ENCODE measurements at regions not wholly inside any gene's neighbourhood (a gene's known extent, or its start where the extent isn't known, plus 50 kb on each side); places are given as distances from the start of the nearest gene placed in this dataset.

DNA sequence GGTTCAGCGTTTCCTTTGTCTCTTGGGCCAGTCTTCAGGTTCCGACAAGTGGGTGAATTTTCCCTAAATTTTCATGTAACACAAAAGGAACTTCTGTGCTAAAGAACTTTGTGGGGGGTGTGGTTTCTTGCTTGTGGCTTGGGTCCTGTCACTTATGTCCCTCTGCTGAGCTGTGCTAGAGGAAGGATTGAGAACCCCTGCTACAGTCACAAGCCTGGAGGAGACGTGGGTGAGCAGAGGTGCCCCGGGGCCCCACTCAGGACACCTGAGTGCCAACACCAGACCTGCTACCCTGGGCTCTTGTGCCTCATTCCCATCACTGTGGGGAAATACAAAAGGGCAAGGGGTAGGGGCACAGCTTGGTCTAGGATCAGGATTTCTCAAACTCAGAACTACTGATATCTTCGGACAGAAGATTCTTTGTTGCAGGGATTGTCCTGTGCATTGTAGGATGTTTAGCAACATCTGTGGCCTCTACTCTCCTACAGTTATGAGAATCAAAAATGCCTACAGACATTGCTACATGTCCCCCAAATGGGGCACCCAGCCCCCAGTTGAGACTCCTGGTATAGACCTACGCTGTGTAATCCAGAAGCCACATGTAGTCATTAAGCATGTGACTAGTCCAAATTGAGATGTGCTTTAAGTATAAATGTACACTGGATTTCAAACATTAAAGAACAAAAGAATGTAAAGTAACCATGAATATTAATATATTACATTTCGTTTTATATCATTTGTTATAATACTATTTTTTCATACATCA lies 128.7 kb downstream of the LY86 start:
- Histone ChIP-seq H3K27ac (no peak overlapping the region), H3K36me3 (no peaks in the 10 kb centered on the region), H3K9me3 (replicated peaks) (no peaks in the 10 kb centered on the region), H3K4me3 (no peak overlapping the region), H3K27me3 (replicated peaks) (no peaks in the 10 kb centered on the region), H3K4me1 (replicated peaks) (peaks cover 17% of the 10 kb centered on the region)
- DNase-seq (ENCODE audit: low read depth in 1 of 2, low spot score in 2 of 2): no peak

DNA sequence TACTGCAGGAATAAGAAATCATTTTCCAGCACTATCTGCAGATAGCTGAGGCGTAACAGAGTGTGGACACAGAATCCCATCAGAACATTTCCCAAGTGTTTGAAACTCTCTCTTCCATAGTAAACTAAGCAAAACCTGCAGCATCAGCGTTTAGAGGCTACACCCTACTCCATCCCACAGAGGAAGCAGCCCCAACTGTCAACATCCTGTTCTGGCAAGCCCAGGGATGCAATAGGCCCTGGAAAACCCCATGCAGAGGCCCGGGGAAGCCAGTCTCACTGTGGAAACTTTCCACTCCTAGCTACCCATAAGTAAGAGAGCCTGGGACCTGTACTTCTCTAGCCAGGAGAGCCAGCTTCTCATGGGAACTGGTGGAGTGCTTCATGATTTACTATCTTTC lies 129.4 kb downstream of the LY86 start:
- Histone ChIP-seq H3K9me3 (replicated peaks) (no peaks in the 10 kb centered on the region), H3K4me1 (replicated peaks) (peaks cover 9% of the 10 kb centered on the region), H3K4me3 (no peak overlapping the region), H3K27me3 (replicated peaks) (no peaks in the 10 kb centered on the region), H3K36me3 (no peaks in the 10 kb centered on the region), H3K27ac (no peak overlapping the region)
- no peak for DNase-seq (ENCODE audit: low read depth in 1 of 2, low spot score in 2 of 2)

DNA sequence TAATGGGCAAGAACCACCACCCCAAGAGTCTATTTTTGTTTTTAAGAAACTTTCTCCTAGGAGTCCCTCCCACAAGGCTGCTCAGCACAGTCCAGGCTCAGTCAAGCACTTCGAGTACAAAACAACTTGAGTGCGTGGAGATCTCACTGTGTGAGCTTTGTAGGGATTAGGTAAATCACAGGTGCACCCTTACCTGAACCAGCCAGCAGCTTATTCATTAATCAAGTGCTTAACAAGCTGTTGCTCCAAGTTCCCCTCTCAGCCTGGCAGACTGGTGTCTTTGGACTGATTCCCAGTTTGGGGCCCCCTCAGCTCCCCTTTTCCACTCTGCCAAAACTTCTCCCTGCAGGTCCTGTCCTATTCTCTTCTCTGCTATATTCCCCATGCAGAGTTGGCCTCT lies 133.1 kb downstream of the LY86 start:
- peaks cover 8% of the 10 kb centered on the region for H3K4me1 ChIP-seq (replicated peaks)
- DNase-seq (ENCODE audit: low read depth in 1 of 2, low spot score in 2 of 2): no peak
- H3K27me3 ChIP-seq (replicated peaks): no peaks in the 10 kb centered on the region
- H3K4me3 ChIP-seq: no peak overlapping the region
- H3K36me3 ChIP-seq: no peaks in the 10 kb centered on the region
- no peak overlapping the region for H3K27ac ChIP-seq
- no peaks in the 10 kb centered on the region for H3K9me3 ChIP-seq (replicated peaks)

DNA sequence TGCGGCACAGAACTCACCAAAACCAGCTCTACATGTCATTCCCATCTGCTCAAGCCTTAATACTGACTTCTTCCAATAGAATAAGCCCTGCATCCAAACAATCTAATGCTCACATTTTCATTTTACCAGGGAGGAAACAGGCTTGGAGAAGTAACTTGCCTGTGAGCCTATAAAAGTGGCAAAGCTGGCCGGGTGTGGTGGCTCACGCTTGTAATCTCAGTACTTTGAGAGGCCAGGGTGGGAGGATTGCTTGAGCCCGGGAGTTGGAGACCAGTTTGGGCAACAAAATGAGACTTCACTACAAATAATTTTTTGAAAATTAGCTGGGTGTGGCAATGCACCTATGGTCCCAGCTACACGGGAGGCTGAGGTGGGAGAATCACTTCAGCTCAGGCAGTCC lies 133.7 kb downstream of the LY86 start:
- Histone ChIP-seq H3K27ac (no peak overlapping the region), H3K4me1 (replicated peaks) (peaks cover 8% of the 10 kb centered on the region), H3K27me3 (replicated peaks) (no peaks in the 10 kb centered on the region), H3K9me3 (replicated peaks) (no peaks in the 10 kb centered on the region), H3K36me3 (no peaks in the 10 kb centered on the region), H3K4me3 (no peak overlapping the region)
- DNase-seq (ENCODE audit: low read depth in 1 of 2, low spot score in 2 of 2): no peak

DNA sequence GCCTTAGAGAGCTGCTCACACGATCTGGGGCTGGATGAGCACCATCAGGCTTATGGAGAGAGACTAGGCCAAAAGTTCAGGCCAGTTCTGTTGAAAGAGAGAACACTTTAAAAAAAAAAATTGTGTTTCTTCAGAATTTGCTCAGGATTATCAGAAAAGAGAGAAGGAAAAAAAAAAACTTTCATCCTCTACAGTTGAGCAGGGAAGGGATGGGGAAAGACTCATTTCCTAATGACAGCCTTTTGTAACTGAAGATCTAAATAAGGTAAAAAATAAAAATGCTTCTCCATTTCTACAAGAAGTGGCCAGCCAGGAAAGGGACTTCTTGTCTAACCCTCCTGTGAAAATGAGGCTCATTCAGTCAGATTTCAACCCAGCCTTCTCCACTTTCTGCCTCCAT lies 134.8 kb downstream of the LY86 start:
- H3K4me3 ChIP-seq: no peak overlapping the region
- no peaks in the 10 kb centered on the region for H3K36me3 ChIP-seq
- no peaks in the 10 kb centered on the region for H3K9me3 ChIP-seq (replicated peaks)
- no peak for DNase-seq (ENCODE audit: low read depth in 1 of 2, low spot score in 2 of 2)
- H3K27ac ChIP-seq: no peak overlapping the region
- H3K4me1 ChIP-seq (replicated peaks): peaks cover 8% of the 10 kb centered on the region
- H3K27me3 ChIP-seq (replicated peaks): no peaks in the 10 kb centered on the region

DNA sequence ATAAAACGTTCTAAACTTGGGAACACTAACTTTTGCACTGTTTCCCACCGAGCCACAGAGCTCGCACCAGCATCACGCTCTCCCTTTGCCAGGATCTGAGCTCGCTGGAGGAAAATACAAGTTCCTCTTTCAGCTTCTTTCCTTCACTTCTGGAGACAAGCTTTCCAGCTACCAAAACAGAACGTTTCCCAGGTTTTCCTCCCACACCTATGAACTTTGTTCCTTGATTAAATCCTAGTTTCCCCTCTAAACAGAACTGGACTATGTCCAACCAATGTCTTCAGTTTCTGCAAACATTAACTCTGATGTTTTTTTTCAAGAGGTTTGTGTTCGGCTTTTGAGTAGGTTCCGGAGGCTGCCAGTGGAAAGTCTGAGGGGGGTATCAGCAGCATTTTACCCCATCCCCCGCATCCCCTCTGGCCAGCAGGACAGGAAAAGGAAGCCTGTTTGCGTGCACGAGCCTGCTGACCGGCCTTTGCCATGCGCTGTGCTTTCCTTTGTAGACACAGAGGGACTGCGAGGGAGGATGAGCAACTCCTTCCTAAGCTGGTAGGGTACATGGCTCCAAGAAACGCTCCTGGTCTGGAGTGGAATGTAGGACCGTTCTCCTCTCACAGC lies 135.5 kb downstream of the LY86 start:
- no peaks in the 10 kb centered on the region for H3K36me3 ChIP-seq
- H3K4me1 ChIP-seq (replicated peaks): peaks cover 8% of the 10 kb centered on the region
- no peaks in the 10 kb centered on the region for H3K27me3 ChIP-seq (replicated peaks)
- DNase-seq (ENCODE audit: low read depth in 1 of 2, low spot score in 2 of 2): no peak
- no peaks in the 10 kb centered on the region for H3K9me3 ChIP-seq (replicated peaks)
- H3K27ac ChIP-seq: no peak overlapping the region
- H3K4me3 ChIP-seq: no peak overlapping the region

DNA sequence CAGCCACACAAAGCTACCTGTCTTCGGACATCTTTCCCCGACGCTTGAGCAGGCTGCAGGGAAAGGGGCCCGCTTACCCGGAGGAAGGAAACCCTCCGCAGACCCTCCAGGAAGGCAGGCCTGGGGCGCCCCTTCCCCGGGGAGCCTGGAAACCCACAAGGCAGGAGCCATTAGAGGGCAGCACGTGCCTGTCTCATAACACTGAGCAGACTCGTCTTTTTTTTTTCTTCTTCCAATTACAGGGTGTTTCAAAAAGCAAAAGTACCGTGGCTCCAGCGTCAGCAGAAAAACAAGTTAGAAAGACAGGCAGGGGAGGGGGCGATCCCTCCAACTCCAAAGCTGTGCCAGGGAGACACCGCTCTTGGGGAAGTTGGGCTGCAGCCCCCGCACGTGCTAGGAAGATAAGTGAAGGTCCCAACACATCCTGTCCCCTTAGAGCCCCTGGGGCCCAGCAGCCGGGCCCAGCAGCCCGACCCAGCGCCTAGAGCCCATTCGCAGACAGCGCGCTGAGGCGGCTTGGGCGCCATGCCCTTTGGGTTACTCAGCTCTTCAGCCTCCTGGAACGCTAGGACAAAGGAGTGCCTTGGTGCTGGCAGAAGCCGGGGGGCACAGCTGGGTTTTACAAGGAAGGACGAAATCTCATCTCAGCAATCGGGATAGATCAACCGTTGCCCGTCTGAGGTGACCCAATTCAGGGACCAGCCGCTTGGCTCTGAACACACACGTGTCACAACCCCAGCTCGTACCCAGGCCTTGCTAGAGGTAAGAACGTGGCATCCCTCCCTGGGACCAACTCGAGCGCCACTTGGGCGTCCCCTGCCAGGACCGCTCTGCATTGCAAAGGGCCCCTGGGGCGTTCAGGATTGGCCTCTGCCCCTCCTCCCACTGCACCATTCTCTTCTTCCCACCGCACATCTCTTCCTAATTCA lies 136.3 kb downstream of the LY86 start:
- Histone ChIP-seq H3K9me3 (replicated peaks) (no peaks in the 10 kb centered on the region), H3K27ac (no peak overlapping the region), H3K36me3 (no peaks in the 10 kb centered on the region), H3K4me3 (no peak overlapping the region), H3K27me3 (replicated peaks) (no peaks in the 10 kb centered on the region), H3K4me1 (replicated peaks) (peaks cover 8% of the 10 kb centered on the region)
- peak in 1 of 2 experiments; percentile 43 for DNase-seq (ENCODE audit: low read depth in 1 of 2, low spot score in 2 of 2)

DNA sequence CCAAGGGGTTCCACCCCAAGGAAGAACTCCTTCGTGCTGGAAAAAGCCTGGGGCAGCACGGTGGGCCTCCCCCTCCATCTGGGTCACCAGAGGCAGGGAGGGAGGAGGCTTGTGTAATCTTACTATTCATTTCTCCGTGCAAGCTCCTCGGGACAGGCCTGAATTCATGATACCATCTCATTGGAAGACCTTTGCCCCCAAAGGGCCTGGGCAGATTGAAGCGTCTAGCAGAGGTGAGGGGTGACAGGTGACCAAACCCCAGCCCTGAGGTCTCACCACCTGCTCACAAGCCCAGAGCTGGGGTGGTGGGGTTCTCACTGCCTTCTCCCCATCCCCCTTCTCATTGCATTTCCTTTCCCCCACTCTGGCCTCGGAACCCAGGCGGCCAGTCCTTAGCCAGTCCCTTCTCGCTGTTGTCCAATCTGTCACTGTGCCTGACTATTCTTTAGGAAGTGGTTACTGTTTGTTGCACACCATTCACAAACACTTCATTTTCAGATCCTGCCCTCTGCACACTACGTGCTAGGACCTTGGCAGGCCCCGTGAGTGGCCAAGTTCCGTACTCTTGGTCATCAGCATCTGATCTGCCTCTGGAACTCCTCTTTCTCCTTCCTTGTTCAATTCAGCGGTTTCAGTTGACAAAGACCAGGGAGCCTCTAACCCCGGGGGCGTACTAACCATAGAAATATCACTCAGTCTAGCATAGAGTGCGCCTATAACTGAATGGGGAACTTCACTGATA lies 137.1 kb downstream of the LY86 start:
- Histone ChIP-seq H3K27ac (no peak overlapping the region), H3K4me3 (no peak overlapping the region), H3K27me3 (replicated peaks) (no peaks in the 10 kb centered on the region), H3K4me1 (replicated peaks) (peaks cover 8% of the 10 kb centered on the region), H3K36me3 (no peaks in the 10 kb centered on the region), H3K9me3 (replicated peaks) (no peaks in the 10 kb centered on the region)
- DNase-seq (ENCODE audit: low read depth in 1 of 2, low spot score in 2 of 2): no peak

DNA sequence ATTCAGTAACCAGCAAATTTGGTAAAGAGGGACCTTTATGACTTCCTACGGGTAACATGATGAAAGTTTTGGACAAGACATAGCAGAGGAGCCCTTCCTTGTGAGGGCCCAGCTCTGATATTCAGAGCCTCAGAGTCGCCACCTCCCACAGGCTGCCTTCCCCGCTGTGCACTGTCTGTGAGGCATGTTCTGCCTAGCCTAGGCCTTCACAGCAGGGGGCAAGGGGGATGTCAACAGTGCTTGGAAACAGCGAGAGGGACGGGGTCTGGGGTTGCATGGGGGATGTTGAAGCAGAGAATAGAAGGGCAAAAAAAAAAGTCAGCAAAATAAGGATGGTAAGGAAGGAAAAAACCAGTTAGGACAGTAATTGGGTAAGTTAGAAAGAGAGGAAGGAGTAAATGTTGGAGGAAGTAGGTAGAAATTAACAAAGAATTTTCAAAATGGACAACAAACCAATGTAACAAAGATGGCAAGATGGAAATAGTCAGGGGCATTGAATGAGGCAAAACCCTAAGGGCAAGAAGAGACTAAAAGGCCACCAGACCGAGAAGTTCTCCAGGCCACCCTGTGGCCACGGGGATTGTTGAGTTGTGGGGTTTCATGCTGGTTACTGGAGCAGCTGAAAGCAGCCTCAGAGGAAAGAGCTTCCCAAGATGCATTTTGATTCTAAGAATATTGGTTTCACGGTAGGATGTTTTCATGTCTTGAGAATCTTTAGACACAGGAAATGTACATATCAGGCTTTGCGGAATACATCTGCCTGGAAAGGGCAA lies 139.8 kb downstream of the LY86 start:
- no peak for DNase-seq (ENCODE audit: low read depth in 1 of 2, low spot score in 2 of 2)

DNA sequence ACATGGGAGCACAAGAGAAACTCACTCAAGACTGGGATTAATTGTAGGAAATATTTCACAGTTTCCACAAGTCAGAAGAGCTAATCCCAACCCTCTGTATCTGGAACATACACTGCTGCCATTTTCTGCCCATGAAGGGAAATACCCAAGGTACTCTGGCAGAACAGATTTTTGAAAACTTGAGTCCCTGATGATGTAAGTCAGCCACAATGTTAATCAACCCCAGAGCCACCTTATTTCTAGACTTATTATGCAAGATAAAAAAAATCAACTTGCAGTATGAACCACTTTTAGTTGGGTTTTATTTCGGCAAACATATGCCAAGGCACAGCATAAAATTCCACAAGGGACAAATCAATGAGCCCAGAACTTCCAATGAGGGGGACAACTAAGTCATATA lies 141.5 kb downstream of the LY86 start:
- H3K27ac ChIP-seq: no peak overlapping the region
- H3K4me1 ChIP-seq (replicated peaks): no peaks in the 10 kb centered on the region; the same call in 1 of the 2 replicates
- no peaks in the 10 kb centered on the region for H3K36me3 ChIP-seq
- no peaks in the 10 kb centered on the region for H3K27me3 ChIP-seq (replicated peaks)
- no peaks in the 10 kb centered on the region for H3K9me3 ChIP-seq (replicated peaks)
- DNase-seq (ENCODE audit: low read depth in 1 of 2, low spot score in 2 of 2): no peak
- no peak overlapping the region for H3K4me3 ChIP-seq

More for the DNA sequence above, 139.8 kb downstream of the LY86 start:
- Histone ChIP-seq H3K27ac (no peak overlapping the region), H3K36me3 (no peaks in the 10 kb centered on the region), H3K4me1 (replicated peaks) (peaks cover 8% of the 10 kb centered on the region), H3K9me3 (replicated peaks) (no peaks in the 10 kb centered on the region), H3K4me3 (no peak overlapping the region), H3K27me3 (replicated peaks) (no peaks in the 10 kb centered on the region)

DNA sequence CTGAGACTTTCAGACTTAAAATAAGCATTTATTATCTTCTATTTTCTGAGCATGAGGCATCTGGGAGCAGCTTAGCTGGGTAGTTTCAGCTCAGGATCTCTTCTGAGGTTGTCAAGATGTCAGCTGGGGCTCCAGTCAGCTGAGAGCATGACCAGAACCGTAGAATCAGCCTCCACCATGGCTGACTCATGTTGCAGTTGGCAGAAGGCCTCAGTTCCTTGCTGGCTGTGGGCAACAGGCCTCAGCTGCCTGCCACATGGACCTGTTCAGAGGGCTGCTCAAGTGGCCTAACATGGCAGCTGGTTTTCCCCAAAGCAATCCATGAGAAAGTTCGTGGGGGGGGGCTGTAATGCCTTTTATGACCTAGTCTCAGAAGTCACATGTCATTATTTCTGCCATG lies 142.3 kb downstream of the LY86 start:
- Histone ChIP-seq H3K27me3 (replicated peaks) (no peaks in the 10 kb centered on the region), H3K27ac (no peak overlapping the region), H3K9me3 (replicated peaks) (no peaks in the 10 kb centered on the region), H3K4me3 (no peak overlapping the region), H3K36me3 (no peaks in the 10 kb centered on the region), H3K4me1 (replicated peaks) (no peaks in the 10 kb centered on the region)
- no peak for DNase-seq (ENCODE audit: low read depth in 1 of 2, low spot score in 2 of 2)

DNA sequence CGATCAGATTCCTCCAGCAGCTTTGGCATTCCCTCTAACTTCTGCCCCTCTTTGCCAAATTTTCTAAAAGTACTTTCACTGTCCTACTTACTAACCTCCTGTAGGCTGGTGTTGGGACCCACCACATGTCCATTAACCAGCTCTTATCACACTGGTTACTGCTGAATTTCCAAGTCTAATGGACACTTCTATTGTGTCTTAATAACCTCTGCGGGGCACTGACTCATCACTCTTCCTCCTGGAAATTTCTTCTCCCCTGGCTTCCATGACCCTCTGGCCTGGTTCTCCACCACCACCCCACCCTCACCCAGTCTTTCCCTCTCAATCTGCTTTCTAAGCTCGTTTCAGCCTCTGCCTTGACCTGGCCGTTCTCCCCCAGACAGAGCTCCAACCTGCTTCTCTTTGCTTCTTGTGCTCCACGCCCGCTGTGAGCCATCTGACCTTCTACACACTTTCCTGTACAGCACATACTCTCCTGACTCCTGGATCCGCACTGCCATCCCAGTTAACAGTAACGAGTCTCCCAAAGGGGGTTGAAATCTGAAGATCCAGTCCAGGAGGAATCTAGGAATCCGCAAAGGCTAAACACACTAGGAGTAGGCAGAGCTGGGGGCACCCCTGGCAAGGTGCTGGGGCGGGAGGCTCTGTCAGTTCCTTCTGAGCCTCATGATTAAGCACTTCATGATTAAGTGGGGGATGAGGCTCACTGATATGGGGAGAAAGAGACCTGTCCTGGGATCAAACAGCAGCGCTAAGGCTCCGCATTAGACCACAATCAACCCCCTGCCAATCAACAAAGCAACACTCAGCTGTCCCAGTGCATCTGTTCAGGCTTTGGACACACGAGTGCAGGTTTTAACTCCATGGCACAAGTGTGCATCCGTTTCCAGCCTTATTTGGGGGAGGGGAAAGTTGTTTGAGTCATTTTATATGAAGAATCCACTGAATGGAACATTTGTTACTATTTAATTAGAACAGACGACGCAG lies 146.3 kb downstream of the LY86 start:
- H3K27ac ChIP-seq: no peak overlapping the region

More for the DNA sequence above, 146.3 kb downstream of the LY86 start:
- Histone ChIP-seq H3K9me3 (replicated peaks) (no peaks in the 10 kb centered on the region), H3K4me1 (replicated peaks) (no peaks in the 10 kb centered on the region), H3K4me3 (no peak overlapping the region), H3K36me3 (no peaks in the 10 kb centered on the region), H3K27me3 (replicated peaks) (no peaks in the 10 kb centered on the region)
- DNase-seq (ENCODE audit: low read depth in 1 of 2, low spot score in 2 of 2): no peak
